ENCODE measurements at regions not wholly inside any gene's neighbourhood (a gene's known extent, or its start where the extent isn't known, plus 50 kb on each side); places are given as distances from the start of the nearest gene placed in this dataset.

DNA sequence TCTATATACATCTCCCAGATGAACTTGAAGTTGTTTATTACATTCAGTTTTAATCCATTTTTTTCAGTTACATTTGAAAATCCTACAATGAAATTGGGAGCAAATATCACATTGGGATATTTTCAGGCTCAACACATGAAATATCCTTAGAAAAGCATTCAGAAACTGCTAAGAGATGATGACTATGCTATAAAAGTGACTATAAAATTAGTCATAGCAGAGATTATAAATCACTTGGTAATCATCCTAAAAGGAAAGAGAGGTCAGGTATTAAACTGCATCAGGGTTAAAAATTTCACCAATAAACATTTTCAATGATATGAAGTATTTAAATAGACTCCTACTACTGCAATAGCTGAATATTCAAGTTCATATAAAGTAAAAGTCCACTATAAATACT, 987.7 kb downstream of the GRIK2 start:
- no peak for DNase-seq (ENCODE audit: low read depth in 1 of 2, low spot score in 1 of 2)

DNA sequence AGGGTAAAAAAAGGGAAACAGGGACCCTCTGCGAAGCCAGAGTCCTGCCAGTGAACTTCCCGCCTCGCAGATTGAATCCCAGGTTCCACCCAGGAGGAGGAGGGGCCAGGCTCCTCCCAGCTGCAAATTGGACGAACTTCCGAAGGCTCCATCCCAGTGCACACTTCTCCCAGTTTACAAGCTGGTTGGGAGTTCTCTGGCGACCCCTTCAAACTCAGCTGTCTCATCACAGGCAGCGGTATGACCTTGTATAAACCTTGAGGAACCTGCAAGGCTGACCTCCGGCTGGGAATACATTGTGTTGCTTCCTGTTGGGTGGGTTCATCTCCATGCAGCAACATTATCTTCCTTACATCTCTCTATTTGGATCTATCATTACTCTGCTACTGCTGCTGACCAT, 962.7 kb downstream of the GRIK2 start:
- DNase-seq (ENCODE audit: low read depth in 1 of 2, low spot score in 1 of 2): no peak

DNA sequence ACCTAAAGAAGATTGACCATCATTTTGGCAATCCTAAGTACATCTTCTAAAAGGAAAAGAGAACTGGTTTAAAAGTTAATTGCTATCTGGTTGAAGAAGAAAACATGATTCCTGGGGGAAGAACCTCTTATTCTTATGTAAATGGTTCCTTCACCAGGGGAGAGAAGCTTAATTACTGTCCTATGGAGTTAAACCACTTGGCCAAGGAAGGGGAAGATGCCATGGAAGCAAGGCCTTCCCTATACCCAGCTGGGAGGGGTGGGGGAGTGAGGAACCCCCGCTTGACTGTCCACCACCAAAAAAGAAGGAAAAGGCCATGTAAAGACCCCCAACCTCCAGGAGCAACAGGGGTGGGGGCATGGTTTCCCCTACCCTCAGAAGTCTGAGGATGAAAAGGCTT, 962.1 kb downstream of the GRIK2 start:
- DNase-seq (ENCODE audit: low read depth in 1 of 2, low spot score in 1 of 2): no peak

DNA sequence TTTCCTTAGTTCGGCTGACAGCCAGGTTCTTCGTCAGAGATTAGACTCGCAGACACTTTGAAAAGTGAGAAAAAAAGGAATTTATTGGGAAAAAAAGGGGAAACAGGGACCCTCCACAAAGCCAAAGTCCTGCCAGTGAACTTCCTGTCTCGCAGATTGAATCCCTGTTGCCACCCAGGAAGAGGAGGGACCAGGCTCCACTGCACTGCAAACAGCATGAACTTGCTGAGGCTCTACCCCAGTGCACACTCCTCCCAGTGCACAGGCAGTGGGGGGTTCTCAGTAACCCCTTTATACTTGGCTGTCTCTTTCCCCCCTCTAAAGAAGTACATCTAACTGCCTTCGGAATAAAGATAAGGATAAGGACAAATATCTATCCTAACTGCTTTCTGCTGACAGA, 959.0 kb downstream of the GRIK2 start:
- no peak for DNase-seq (ENCODE audit: low read depth in 1 of 2, low spot score in 1 of 2)

DNA sequence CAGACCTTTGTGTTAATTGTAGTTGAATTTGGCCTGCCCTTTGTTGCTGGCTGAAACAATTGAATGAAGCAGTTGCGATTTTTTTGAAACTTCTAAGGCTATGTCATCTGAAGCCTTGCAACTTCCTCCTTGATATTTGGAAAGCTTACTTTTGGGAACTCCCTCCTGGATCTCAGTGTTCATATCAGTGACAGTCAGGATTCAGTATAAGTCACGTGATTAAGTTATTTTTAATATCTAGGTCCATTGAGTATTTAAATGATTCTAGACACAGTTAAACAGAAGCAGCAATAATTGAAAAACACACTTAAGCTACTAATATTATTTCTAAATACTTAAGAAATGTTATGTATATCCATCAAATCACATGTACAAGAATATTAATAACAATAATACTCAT, 951.3 kb downstream of the GRIK2 start:
- no peak for DNase-seq (ENCODE audit: low read depth in 1 of 2, low spot score in 1 of 2)

DNA sequence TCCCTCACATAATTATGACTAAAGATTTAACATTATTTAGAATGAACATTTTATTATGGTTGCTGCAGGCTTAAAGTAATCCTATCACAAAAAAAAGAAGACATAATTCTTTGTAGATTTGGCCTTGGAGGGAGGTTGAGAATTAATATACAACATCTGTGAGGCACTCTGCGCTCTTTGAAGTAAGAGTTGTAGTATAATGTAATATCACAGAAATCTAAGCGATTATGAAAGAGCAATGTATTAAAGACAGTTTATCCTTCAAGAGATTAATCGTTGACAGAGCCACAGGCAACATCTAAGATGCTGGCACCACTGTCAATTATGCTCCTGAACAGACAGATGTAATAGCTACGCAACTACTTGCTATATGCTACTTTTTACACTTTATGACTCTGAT, 946.8 kb downstream of the GRIK2 start:
- DNase-seq (ENCODE audit: low read depth in 1 of 2, low spot score in 1 of 2): no peak

DNA sequence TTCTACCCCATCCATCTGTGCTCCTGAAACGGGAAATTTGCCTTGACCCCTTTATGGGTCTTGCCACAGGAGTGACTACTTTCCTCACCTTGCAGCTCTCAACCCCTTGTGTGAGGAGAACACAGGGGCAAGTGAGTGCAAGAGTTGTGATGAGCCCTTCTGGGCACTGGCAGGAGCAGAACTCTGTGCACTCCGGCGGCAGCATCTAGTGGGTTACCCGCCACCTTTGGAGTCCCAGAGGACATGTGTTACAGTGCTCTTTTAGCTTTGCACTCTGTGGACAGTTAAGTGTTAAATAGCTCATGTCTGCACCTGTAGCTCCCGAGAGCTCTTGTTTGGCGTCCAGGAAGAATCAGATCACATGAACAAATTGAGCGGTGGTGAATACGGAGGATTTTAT, 940.2 kb downstream of the GRIK2 start:
- DNase-seq (ENCODE audit: low read depth in 1 of 2, low spot score in 1 of 2): no peak

DNA sequence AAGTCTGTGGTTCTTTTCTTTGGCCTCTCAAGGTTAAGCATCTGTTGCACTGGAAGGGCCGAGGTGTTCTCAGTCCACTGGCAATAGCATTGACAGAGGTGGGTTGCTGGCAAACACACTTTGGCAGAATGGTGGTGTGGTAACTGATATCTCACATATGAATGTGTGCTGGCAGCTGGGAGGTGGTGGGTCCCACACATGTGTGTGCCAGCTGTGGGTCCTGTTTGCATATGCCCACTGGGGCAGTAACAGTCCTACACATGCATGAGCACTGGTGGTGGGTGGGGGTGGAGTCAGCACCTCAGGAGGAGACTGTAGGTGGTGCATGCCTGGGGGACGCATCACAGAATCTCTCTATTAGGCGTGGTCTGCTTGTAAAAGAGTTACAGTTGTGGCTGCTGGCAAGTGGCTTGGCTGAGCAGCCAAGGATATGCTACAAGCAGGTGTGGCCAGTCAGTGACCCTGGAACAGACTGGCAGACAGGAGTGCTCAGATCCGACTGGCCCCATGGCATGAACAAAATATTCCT, 934.3 kb downstream of the GRIK2 start:
- no peak for DNase-seq (ENCODE audit: low read depth in 1 of 2, low spot score in 1 of 2)

DNA sequence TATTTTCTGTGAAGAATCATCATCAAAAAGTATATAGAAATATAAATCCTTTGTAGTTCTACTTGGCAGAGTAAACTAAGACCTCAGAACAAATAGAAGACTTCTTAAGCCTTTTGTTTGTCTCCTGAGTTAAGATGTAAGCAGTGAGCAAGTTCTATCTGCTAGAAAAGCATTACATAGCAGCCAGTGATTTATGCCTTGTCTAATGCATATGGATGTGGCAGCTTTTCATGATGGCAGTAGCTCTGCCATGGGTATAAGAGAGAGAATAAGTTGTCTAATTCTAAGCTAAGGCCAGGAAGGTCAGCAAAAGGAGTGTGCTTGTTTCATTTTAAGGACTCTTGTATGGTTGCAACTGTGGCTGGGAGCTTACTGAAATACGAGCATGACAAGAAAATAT, 920.2 kb downstream of the GRIK2 start:
- no peak for DNase-seq (ENCODE audit: low read depth in 1 of 2, low spot score in 1 of 2)

DNA sequence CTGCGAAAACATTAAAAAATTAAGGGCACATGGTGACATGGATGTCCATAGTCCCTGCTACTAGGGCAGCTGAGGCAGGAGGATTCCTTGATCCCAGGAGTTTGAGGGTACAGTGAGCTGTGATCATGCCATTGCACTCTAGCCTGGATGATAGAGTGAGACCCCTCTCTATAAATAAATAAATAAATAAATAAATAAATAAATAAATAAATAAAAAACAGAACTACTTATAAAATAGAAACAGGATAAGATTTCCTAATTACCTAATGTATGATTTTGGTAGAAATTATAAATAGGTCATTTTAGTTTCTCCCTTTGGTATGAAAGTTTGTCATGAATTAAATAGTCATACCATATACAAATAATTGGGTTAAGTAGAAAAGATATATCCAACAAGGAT, 916.2 kb downstream of the GRIK2 start:
- no peak for DNase-seq (ENCODE audit: low read depth in 1 of 2, low spot score in 1 of 2)

DNA sequence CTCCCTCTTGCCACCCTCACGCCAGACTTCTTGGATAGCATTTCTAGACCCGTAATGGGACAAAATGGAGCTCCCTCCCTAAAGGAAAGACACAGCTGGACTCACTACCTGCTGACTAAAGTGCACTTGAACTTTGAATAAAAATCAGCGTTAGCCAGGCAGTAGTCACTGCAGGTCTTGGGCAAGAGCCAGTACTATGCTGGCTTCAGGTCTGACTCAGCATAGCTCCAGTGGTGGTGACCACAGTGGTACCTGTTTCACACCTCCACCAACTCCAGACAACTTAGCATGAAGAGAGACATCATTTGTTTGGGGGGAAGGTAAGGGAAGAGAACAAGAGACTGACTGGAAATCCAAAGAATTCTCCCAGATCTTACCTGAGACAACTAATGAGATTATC, 906.8 kb downstream of the GRIK2 start:
- DNase-seq (ENCODE audit: low read depth in 1 of 2, low spot score in 1 of 2): no peak

DNA sequence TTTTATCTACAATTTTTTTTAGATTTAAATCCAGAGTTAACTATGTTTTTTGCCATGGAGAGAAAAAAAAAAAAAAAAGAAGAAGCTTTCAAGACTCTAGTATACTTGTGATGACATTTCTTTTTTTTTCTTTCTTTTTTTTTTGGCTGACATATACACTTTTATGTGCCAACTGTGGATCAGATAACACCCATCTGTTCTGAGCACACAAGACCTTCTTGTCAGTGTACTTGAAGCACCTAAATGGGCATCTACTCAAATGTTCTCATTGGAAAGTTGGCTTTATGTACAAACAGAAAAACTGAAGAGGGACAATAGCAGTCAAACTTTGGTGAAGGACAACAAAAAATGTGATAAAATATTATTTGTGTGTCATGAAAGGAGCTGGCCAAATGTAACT, 904.5 kb downstream of the GRIK2 start:
- DNase-seq (ENCODE audit: low read depth in 1 of 2, low spot score in 1 of 2): no peak
